Panc1 (cell line): ENCODE measurements at regions not wholly inside any gene's neighbourhood (a gene's known extent, or its start where the extent isn't known, plus 50 kb on each side); places are given as distances from the start of the nearest gene placed in this dataset.

Experiments
- CTCF ChIP-seq: fragments of 450-650 bp; IDR thresholded peaks from 2 replicates; pipeline ENCODE4 v1.5.1; 2017; ENCODE audit warnings: mild to moderate bottlenecking
- POLR2AphosphoS5 ChIP-seq: IDR thresholded peaks from 2 replicates; pipeline ENCODE4 v1.6.1; 2012; ENCODE audit warnings: mild to moderate bottlenecking, low read depth, low read length, moderate library complexity

- no peak for TF ChIP-seq CTCF
- TF ChIP-seq POLR2AphosphoS5: no peak
Measured at GRCh38 chr13:54660277-54660676, 1631.7 kb downstream of the OLFM4 start.
